GM21825 (cell line): ENCODE measurements at regions not wholly inside any gene's neighbourhood (a gene's known extent, or its start where the extent isn't known, plus 50 kb on each side); places are given as distances from the start of the nearest gene placed in this dataset.

Source experiments
- ATAC-seq: cut with Tn5 transposase; IDR thresholded peaks from one replicate; pipeline ENCODE4 v1.9.1; 2021; ENCODE audit warnings: mild to moderate bottlenecking, moderate library complexity; ENCODE audit not compliant: unreplicated experiment

GRCh38 chr17:71296005-71296404 lies 824.8 kb upstream of the SOX9 start:
- ATAC-seq = no peak

DNA sequence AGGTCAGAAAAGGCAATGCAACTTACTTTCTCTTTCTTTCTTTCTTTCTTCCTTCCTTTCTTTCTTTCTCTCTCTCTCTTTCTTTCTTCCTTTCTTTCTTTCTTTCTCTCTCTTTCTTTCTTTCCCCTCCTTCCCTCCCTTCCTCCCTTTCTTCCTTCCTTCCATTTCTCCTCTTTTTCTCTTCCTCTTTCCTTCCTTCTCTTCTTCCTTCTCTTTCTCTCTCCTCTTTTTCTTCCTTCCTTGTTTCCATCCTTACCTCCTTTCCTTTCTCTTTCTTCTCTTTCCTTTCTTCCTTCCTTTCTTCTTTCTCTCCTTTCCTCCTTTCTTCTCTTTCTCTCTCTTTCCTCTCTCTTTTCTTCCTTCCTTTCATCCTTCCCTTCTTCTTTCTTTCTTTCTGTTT lies 819.8 kb upstream of the SOX9 start:
- no peak for ATAC-seq

DNA sequence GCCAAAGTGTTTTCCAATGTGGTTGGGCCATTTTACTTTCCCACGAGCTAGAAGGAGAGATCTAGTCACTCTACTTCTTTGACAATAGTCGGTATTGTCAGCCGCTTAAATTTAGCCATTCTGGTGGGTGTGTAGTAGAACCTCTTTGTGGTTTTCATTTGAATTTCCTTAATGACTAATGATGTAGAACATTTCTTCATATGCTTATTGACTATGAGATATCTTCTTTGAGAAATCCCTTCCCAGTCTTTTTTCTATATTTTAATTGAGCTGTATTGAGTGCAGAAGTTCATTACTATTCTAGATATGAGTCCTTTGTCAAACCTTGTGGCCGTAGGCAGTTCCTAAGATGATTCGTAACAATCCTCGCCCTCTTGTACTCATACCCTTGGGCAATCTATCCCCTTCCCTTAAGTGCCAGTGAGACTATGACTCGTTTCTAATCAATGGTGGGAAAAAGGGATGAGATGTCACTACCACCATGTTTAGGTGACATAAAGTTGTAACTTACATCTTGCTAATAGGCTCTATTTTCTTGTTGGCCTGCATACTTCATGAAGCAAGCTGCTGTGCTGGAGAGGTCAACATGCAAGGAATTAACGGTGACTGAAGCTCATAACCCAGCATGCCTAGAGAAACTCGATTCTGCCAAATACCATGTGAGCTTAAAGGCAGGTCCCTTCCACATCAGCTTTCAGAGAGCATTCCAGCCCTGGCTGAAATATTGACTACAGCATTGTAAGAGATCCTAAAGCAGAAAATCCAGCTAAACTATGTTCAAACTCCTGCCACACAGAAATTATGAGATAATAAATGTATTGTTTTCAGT lies 817.9 kb upstream of the SOX9 start:
- no peak for ATAC-seq

DNA sequence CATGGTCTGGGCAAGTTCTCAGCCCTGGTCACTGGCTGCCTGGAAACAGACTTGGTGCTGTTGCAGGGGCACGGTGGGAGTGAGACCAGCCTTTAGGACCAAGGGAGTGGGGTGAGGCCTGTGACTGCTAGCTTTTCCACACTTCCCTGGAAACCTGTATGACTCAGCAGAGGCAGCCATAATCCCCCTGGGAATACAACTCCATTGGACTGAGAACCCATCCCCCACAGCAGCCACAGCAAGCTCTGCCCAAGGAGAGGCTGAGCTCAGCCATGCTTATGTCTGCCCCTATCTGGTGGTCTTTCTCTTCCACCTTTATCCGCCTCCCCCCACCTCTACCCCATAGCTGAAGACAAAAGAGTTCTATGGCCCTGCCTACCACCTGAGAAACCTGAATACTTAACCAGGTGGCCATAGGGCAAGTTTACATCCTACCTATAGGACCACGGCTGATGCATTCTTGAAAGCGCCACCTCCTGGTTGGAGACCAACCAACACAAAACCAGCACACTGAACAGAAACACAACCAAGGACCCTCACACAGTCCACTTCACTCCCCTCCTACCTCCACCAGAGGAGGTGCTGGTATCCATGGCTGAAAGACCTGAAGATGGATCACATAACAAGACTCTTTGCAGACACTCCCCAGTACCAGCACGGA lies 816.2 kb upstream of the SOX9 start:
- no peak for ATAC-seq

DNA sequence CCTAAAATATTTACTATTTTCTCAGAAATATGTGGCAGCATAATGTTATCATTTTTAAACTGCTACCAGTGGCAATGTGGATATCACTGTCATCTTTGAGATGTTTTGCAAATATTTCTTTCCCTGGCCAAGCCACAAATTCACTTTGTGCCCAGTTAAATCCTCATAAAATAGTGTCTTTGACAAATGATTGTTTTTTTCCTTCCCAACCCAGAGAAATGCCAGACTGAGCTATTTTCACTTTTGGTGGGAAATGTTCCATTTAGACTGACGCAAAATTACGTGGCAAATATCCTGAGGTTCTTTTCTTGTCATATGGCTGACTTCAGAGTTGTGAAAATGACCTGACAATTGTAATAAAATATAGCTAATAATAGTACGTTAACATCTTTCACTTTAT lies 807.0 kb upstream of the SOX9 start:
- ATAC-seq = no peak

- no peak for ATAC-seq
Observed at GRCh38 chr17:71315568-71315967, 805.3 kb upstream of the SOX9 start.

- no peak for ATAC-seq
Observed at GRCh38 chr17:71316176-71316897, 804.5 kb upstream of the SOX9 start.

- no peak for ATAC-seq
Observed at GRCh38 chr17:71320009-71320796, 800.6 kb upstream of the SOX9 start.

DNA sequence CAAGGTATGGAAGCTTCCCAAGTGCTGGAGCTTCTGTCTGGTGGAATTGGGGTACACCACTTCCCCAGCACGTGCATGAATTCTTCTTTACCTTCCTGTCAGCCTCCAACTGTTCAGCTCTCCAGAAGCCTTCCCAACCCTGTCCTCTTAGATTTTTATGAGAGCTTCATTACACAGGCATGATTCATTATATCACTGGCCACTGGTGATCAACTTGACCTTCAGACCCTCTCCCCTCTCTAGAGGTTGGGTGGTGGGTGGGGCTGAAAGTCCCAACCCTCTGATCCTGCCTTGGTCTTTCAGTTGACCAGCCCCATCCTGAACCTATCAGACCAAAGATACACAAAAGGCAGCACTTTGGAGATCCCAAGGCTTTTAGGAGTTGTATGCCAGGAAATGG lies 795.7 kb upstream of the SOX9 start:
- ATAC-seq = no peak

DNA sequence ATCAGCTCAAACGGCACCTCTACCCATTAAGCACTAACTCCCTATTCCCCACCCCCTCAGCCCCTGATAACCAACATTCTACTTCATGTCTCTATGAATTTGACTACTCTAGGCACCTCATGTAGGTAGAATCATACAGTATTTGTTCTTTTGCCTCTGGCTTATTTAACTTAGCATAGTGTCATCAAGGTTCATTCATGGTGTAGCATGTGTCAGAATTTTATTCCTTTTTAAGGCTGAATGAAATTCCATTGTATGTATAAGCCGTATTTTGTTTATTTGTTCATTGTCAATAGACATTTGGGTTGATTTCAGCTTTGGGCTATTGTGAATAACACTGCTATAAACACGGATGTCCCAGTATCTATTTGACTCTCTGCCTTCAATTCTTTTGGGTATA lies 794.9 kb upstream of the SOX9 start:
- ATAC-seq = no peak

DNA sequence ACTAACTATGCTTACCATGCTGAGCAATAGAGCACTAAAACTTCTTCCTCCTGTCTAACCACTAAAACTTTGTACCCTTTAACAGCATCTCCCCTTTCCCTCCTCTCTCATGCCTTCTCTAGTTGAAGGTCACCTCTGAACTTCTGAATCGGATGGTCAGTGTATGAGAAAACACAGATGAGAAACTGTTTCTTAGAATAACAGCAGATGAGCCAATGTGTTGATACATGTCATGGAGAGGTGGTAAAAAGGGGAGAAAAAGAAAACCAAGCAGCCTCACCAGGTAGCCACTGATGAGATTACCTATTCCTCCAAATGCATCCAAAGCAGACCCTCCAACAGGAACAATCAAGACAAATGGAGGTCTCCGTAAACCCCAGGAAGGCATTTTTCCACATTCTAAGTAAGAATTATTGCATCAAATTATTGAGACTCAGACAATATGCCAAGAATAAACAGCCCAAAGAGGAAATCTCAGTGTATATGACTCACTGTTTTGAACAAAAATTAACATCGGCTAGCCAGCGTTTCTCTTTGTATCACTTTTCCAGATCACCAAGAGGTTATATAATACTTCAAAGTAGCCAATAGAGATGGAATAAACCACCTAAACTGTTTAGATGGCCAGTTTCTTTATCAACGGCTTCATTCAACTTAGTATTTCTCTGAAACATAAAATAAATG lies 793.3 kb upstream of the SOX9 start:
- no peak for ATAC-seq

DNA sequence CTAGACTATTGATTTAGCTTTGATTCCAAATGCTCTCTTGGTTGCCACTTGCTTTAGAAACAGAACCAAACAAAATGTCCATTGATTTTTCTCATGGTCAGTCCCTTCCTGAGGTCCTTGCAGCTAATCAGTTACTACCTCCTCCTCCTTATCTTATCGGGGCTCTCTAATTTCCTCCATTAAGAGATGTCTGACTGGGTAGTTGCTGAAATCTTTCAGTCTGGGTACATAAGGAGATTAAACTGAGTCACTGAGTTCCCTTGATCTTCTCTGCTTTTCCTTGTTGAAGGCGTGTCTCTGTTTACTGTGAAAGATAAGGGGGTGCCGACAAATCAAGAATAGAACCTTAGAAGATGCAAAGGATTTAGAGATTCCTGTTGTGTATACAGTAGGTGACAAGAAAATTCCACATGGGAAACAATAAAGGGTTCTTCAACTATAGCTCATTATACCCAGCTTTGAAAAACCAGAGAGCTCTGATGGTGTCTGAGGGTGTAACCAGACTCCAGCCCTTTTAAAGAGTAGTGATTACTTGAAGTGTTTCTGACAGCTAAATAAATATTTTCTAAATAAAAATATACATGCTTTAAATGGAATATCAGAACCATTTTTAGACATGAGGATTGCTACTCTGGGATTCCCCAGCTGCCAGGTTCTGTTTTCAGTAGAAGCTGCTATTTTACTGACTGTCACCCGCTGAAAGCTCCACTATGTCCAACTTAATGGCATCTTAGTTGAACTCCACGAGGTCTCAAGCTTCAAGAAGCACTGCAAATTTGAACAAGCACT lies 791.3 kb upstream of the SOX9 start:
- ATAC-seq = no peak

DNA sequence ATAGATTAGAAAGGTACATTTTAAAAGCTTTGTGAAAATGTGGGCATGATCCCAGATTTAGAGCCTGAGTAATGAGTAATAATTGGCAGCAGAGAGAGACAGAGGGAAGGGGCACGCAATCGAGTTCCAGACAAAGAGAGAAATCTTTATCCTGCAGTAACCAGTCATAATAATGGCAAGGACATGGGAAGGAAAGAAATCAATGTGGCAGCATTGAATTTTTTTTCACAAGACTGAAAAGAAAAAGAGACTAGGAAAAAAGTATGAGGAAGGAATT lies 790.8 kb upstream of the SOX9 start:
- ATAC-seq = no peak

GRCh38 chr17:71331754-71332325 lies 789.0 kb upstream of the SOX9 start:
- no peak for ATAC-seq

DNA sequence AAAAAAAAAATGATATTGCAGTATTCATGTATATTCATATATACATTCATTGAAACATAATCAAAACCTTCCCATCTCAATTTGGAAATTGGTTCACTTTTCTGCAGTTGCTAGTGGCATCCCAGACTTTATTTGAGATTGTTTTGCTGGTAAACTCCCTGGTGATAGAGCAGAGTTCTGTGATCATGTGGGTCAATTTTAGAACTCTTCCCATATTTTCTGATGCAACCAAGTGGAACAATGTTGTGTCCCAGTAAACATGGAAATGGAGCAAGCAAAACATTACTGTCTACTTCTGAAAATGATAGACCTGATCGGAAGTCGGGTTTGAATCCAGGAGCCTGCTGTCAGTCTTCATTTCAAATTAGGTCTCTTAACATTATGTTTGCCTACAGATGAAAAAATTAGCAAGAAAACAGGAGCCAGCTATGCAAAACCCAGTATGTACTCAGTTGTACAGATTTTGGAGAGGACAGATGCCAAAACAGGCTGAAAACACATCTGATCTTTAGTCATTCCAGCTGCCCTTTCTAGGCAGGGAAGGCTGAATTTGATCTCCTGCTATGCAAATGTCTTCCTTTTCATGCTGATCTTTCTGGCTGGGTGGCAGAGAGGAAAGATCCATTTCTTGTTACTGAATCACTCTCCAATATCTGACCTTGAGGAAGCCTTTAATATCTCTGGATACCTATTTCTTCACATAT lies 786.6 kb upstream of the SOX9 start:
- no peak for ATAC-seq

GRCh38 chr17:71335212-71335611 lies 785.6 kb upstream of the SOX9 start:
- no peak for ATAC-seq

GRCh38 chr17:71337938-71338337 lies 782.9 kb upstream of the SOX9 start:
- no peak for ATAC-seq

GRCh38 chr17:71338396-71338795 lies 782.4 kb upstream of the SOX9 start:
- ATAC-seq = no peak

DNA sequence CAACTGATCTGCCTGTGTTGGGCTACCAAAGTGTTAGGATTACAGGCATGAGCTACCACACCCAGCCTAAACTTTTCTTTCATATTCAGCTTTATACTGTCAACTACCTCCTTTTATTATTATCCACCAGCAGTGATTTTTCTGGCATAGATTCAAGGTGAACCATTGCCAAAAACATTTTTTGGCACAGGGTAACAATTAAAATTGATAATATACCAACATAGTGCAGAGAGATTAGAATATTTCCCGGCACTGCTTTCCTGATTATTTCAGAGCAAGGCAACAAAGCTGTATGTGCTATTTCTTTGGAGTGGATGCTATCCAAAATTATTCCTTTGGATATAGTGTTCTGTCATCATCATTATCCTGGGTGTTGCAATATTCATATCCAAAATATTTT lies 781.6 kb upstream of the SOX9 start:
- no peak for ATAC-seq
